Heart right ventricle (tissue), 16 donors: ENCODE measurements at regions not wholly inside any gene's neighbourhood (a gene's known extent, or its start where the extent isn't known, plus 50 kb on each side); places are given as distances from the start of the nearest gene placed in this dataset.
A peak's percentile ranks its signal among the peaks of the same experiment; 100 is the strongest.

Source experiments
- ATAC-seq, 8 donors: fragments of 200-7000 bp; cut with Tn5 transposase; one replicate each; pipeline ENCODE4 v1.9.1; 2020; ENCODE audit warnings: mild to moderate bottlenecking in 8 of 8, moderate library complexity in 8 of 8, moderate number of reproducible peaks in 1 of 8
- DNase-seq, 2 donors: peaks; one replicate each; pipeline ENCODE4 v3.0.0-alpha.2; 2020
- H3K27ac ChIP-seq, 10 donors: fragments of 200-600 bp; sonication (generic) in 2 of 10; one replicate each; pipeline versions ENCODE4 v1.5.0 to v1.8.0; 2020 to 2022; ENCODE audit warnings: mild to moderate bottlenecking in 3 of 10
- H3K27me3 ChIP-seq, 7 donors: fragments of 200-600 bp; one replicate each; pipeline ENCODE4 v1.8.0; 2021 to 2022; ENCODE audit warnings: mild to moderate bottlenecking in 2 of 7
- H3K36me3 ChIP-seq, 9 donors: fragments of 200-600 bp; sonication (generic) in 1 of 9; one replicate each; pipeline versions ENCODE4 v1.5.0 to v1.8.0; 2020 to 2022; ENCODE audit warnings: mild to moderate bottlenecking in 2 of 9
- H3K4me1 ChIP-seq, 9 donors: fragments of 200-600 bp; sonication (generic) in 1 of 9; one replicate each; pipeline versions ENCODE4 v1.5.0 to v1.8.0; 2020 to 2022; ENCODE audit warnings: mild to moderate bottlenecking in 4 of 9
- H3K4me3 ChIP-seq, 10 donors: fragments of 200-600 bp; sonication (generic) in 2 of 10; one replicate each; pipeline versions ENCODE4 v1.5.0 to v1.8.0; 2020 to 2022; ENCODE audit warnings: mild to moderate bottlenecking in 7 of 10, moderate library complexity in 2 of 10
- H3K9me3 ChIP-seq, 11 donors: fragments of 200-600 bp in 10 of 11; sonication (generic) in 2 of 11; one replicate each; pipeline versions ENCODE4 v1.5.0 to v1.8.0; 2013 to 2022; ENCODE audit warnings: mild to moderate bottlenecking in 2 of 11, control low read depth in 1 of 11, moderate library complexity in 1 of 11
- WGBS, 2 donors: extraction: QIAGEN DNeasy Blood & Tissue Kit; methylation state at CpG; one replicate each; pipeline ENCODE4 v1.1.7; 2013; ENCODE audit warnings: inconsistent platforms in 1 of 2; 5-methylcytosine and 5-hydroxymethylcytosine counted together
- intact Hi-C, 10 donors: fragments of 100-400 bp; cut with DNase I; formaldehyde crosslinking; loops; one replicate each; pipeline versions ENCODE4 v1.11.1 to v1.14.2; 2022
- TF ChIP-seq, protein P1 (sequence below), 9 donors: fragments of 200-600 bp; sonication (generic) in 2 of 9; IDR thresholded peaks; one replicate each; pipeline versions ENCODE4 v1.5.0 to v1.8.0; 2021 to 2022; ENCODE audit warnings: antibody characterized with exemption in 9 of 9, mild to moderate bottlenecking in 5 of 9, moderate library complexity in 1 of 9
- donor health status: Arrhythmogenic right ventricular cardiomyopathy.
- donor health status: ischemic (EF 13 %, LVEDD 7.1; RV severe dilation, severe dysfunction).
- donor health status: healthy with polysubstance abuse.
- donor health status: DM: no; HTN: yes; CAD: no.
- donor health status: DM: no; HTN: no; CAD: no.
- donor health status: ischemic (EF 25% LVEDD 6.9; RV normal size, moderate dysfunction).
- donor health status: ischemic (EF 25% LVEDD 5.7; RV mildly dilated, moderate dysfunction).
- donor health status: healthy.
- donor health status: DM: yes; HTN: yes; CAD: no.
- donor health status: Ischemic cardiomyopathy.
- donor health status: ischemic (EF 35%, LVEDD 5.7; RV mildly dilated, moderate dysfunction).
- donor health status: nonischemic (EF 11% LVEDD 7.7; RV severe dilation, severe dysfunction).
- donor health status: DM: yes; HTN: yes; CAD: no.
- donor health status: PGD.
- donor health status: ischemic (EF 29% LVEDD 5.4; RV normal size, mild dysfunction).
- donor health status: nonischemic (EF 23%, LVEDD 6.1; RV moderate dilation, normal function).

DNA sequence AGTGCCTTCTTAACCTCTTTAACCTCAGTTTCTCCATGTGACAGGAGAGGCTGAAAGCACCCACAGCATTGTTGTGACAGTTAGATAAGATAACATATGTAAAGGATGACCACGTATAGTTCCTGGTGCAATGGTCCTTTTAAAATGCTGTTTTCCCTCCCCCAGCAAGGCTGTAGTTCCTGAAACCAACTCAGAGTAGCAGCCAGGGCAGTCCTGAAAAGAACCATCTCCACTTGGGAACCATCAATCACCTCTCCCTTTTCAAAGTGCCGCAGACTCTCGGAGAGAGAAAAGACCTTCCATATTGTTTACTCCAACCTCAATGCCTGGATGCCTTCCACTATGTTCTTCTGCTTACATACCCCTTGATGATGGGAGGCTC, 158.8 kb downstream of the DDX1 start:
- Histone ChIP-seq H3K4me1 (peaks cover 0 to 72% (median 35%) of the 10 kb centered on the region in 9 donors), H3K4me3 (no peak overlapping the region), H3K36me3 (no peaks in the 10 kb centered on the region), H3K27ac (peak overlapping the region in 1 of 10 donors; percentile 28), H3K9me3 (peaks cover 0 to 6% (median 0%) of the 10 kb centered on the region in 11 donors), H3K27me3 (no peaks in the 10 kb centered on the region)
- ATAC-seq (no peak), DNase-seq (no peak)
- intact Hi-C loops = loop anchor here in 1 of 10 donors (1.0 kb wide), 1 partner anchor 113 kb away; no protein-coding TSS in a partner anchor
- TF ChIP-seq, protein P1, sequence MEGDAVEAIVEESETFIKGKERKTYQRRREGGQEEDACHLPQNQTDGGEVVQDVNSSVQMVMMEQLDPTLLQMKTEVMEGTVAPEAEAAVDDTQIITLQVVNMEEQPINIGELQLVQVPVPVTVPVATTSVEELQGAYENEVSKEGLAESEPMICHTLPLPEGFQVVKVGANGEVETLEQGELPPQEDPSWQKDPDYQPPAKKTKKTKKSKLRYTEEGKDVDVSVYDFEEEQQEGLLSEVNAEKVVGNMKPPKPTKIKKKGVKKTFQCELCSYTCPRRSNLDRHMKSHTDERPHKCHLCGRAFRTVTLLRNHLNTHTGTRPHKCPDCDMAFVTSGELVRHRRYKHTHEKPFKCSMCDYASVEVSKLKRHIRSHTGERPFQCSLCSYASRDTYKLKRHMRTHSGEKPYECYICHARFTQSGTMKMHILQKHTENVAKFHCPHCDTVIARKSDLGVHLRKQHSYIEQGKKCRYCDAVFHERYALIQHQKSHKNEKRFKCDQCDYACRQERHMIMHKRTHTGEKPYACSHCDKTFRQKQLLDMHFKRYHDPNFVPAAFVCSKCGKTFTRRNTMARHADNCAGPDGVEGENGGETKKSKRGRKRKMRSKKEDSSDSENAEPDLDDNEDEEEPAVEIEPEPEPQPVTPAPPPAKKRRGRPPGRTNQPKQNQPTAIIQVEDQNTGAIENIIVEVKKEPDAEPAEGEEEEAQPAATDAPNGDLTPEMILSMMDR (IDR thresholded peaks at IDR 0.05) = no peak
- 76 to 85% methylated on average over 3 of the region's 3 CpGs for whole genome bisulfite sequencing, 2 donors

- peaks cover 0 to 10% (median 0%) of the 10 kb centered on the region in 11 donors for H3K9me3 ChIP-seq
- H3K4me3 ChIP-seq = no peak overlapping the region
- H3K4me1 ChIP-seq = peaks cover 0 to 69% (median 32%) of the 10 kb centered on the region in 9 donors
- TF ChIP-seq, protein P1 (IDR thresholded peaks at IDR 0.05) = no peak
- WGBS, 2 donors = 93 to 98% methylated on average over 3 of the region's 3 CpGs
- peak overlapping the region in 1 of 10 donors; percentile 28 for H3K27ac ChIP-seq
- ATAC-seq (no peak), DNase-seq (no peak)
- H3K27me3 ChIP-seq = no peaks in the 10 kb centered on the region
- intact Hi-C loops = loop anchor here in 1 of 10 donors (1.0 kb wide), 1 partner anchor 114 kb away; no protein-coding TSS in a partner anchor
- no peaks in the 10 kb centered on the region for H3K36me3 ChIP-seq
Measured at GRCh38 chr2:15750822-15751329, 159.2 kb downstream of the DDX1 start.

GRCh38 chr2:15751477-15751876, 159.8 kb downstream of the DDX1 start:
- DNase-seq (no peak), ATAC-seq (no peak)
- intact Hi-C loops = no loop called here
- TF ChIP-seq, protein P1 (IDR thresholded peaks at IDR 0.05) = no peak
- Histone ChIP-seq H3K27ac (no peak overlapping the region), H3K9me3 (peaks cover 0 to 10% (median 0%) of the 10 kb centered on the region in 11 donors), H3K4me3 (no peak overlapping the region), H3K36me3 (no peaks in the 10 kb centered on the region), H3K27me3 (no peaks in the 10 kb centered on the region), H3K4me1 (peaks cover 0 to 63% (median 26%) of the 10 kb centered on the region in 9 donors)
- WGBS, 2 donors = 91% methylated on average over 2 of the region's 2 CpGs

- TF ChIP-seq, protein P1 (IDR thresholded peaks at IDR 0.05) = no peak
- WGBS, 2 donors = 94 to 95% methylated on average over 2 of the region's 2 CpGs
- peaks cover 0 to 51% (median 21%) of the 10 kb centered on the region in 9 donors for H3K4me1 ChIP-seq
- H3K4me3 ChIP-seq = no peak overlapping the region
- H3K36me3 ChIP-seq = no peaks in the 10 kb centered on the region
- no peaks in the 10 kb centered on the region for H3K27me3 ChIP-seq
- no peak for DNase-seq
- intact Hi-C loops = no loop called here
- H3K9me3 ChIP-seq = peaks cover 0 to 10% (median 0%) of the 10 kb centered on the region in 11 donors
- no peak overlapping the region for H3K27ac ChIP-seq
- no peak for ATAC-seq
Measured at GRCh38 chr2:15752552-15753232, 161.0 kb downstream of the DDX1 start.
